ENCODE measurements at regions not wholly inside any gene's neighbourhood (a gene's known extent, or its start where the extent isn't known, plus 50 kb on each side); places are given as distances from the start of the nearest gene placed in this dataset.
"Not testable (repeated sequence)": the region's sequence is repeated elsewhere in the genome, so short reads cannot be mapped to it uniquely, and the experiment has no call there.

DNA sequence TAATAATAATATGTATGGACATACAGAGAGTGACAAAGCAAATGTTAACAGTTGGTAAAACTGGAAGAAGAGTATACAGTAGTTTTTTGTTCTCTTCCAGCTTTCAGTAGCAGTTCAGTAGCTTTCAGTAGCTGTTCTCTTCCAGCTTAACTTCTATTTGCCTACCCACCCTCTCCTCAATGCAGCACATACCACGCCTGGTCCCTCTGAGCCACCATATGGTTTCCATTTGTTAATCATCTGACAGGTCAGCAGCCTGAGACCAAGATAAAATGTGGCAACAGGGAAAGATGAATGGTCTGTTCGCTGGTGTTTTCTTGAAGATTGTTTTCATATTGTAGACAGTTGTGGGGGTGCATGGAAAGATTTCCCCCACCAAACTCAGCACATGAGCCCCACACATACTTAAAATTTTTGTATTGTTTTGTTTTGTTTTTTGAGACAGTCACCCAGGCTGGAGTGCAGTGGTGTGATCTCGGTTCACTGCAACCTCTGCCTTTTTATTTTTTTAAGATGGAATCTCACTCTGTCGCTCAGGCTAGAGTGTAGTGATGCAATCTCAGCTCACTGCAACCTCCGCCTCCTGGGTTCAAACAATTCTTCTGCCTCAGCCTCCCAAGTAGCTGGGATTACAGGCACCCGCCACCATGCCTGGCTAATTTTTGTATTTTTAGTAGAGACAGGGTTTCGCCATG, 56.8 kb downstream of the ATP6V0E2 start:
- DNase-seq (ENCODE audit: low spot score) = not testable (repeated sequence)

DNA sequence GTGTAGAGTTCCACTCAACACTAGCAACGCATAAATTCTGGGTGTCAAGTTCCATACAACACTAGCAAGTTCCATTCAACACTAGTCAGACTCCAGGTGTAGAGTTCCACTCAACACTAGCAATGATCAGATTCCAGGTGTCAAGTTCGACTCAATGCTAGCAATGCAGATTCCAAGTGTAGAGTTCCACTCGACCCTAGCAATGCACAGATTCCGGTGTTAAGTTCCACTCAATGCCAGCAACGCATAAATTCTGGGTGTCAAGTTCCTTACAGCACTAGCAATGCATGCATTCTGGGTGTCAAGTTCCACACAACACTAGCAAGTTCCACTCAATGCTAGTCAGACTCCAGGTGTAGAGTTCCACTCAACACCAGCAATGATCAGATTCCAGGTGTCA, 60.0 kb downstream of the ATP6V0E2 start:
- DNase-seq (ENCODE audit: low spot score) = not testable (repeated sequence)

DNA sequence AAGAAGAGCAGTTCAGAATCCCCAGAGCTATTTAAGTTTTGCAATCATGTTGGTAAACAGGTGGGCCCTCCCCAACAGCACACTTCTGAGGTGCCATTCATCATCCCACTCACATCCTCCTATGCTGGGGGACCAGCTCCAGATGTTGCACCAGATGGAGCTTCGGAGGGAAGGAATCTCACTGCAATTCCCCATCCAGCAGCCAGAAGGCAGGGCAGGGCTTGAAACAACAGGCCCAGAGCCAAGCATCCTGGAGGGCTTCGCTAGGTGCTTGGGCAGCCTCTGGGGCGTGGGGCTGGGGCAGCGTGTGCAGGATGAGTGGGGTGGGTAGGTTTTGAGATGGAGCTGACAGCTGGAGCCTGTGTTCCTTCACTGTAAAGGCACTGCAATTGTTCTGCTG, 73.6 kb downstream of the ATP6V0E2 start:
- not testable (repeated sequence) for DNase-seq (ENCODE audit: low spot score)

DNA sequence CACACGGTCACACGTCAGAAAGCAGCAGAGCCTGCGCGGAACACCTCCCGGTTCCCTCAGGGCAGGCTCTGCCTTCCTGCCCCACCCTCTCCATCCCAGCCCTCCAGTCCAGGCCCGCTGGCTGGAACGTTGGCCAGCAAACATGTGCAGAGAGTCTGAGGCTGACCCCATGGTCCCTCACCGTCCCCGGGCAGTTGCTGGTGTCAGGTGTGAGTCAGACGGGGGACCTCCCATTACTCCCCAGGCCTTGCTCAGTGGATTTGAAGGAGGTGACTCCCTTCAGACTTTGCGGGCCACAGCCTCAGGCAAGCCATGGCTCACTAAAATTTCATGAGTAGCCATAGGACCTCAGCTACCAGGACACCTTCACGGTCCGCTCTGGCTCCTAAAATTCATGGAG, 74.7 kb downstream of the ATP6V0E2 start:
- DNase-seq (ENCODE audit: low spot score) = not testable (repeated sequence)

DNA sequence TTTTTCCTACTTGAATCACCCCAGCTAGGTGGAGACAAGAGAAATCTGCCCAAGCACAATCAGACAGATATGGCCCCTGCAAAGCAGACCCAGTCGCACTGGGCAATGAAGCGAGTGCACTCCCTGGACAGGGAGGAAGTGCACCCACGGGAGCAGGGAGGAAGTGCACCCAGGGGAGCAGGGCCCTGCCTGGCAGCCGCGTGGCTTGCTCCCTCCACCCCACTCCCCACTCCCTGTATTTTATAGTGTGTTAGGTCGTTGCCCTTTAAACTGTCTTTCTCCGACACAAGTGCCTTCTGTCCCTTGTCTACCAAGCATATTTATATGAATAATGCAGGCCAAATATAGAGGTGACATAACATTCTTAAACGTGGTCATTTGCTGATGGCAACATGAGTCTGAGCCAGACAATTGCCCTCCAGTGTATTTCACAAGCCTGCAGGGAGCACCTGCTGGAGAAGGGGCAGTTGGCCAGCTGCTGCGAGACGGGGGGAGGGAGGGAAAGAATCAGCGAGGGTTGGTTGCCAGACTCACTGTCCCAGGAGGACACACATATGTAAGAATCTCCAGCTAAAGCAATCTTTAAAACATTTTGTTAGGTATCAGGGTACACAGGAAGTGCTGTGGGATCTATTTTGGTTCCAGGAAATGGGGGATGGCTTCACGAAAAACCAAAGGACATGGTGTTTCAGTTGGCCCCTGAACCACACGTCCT, 76.3 kb downstream of the ATP6V0E2 start:
- not testable (repeated sequence) for DNase-seq (ENCODE audit: low spot score)

DNA sequence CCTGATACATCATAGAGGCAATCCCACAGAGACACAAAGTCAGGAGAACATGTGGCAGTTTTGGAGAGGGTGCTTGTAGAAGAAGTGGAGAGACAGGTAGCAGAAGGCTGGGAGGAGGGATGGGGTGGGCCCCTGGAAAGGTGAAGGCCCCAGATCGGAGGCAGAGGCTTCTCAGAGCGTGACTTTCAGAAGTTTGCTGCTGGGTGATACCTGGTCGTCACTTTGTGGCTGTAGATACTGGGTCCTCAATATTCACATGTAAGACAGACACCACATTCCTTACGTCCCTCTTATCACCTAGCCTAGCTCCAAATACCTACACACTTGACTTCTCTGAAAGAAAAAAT, 76.8 kb downstream of the ATP6V0E2 start:
- not testable (repeated sequence) for DNase-seq (ENCODE audit: low spot score)

DNA sequence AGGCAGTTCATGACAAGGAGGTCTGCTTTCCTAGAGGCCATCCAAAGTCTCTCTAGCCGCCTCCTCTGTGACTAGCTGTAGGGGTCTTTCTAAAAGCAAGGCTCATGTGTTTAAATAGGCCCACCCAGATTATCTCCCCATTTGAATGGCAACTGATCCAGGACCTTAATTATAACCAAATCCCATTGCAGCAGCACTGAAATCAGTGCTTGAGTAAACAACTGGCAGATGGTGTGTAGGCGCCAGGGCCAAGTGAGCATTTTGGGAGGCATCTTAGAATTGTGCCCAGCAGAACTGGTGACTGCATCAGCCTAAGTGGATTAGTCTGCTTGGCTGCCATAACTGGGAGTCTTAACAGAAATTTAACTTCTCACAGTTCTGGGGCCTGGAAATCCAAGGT, 77.8 kb downstream of the ATP6V0E2 start:
- DNase-seq (ENCODE audit: low spot score) = not testable (repeated sequence)

DNA sequence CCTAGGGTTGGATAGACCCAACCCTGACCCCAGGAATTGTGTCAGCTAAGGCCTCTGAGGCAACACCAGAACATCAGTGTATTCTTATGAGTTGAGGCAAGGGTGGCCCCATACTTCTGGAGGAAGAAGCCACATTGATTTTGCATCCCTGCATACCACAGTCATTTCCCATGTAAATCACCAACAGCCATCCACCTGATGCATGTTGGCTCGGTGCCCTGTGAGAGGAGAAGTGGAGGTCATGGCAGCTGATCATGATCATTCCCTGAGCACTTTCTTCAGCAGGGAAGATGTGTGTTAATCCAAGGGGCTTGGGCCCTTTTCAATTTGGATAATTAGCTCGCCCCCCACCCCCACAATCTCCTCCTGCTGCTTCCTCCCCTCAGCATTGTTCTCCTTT, 85.1 kb downstream of the ATP6V0E2 start:
- DNase-seq (ENCODE audit: low spot score) = not testable (repeated sequence)

DNA sequence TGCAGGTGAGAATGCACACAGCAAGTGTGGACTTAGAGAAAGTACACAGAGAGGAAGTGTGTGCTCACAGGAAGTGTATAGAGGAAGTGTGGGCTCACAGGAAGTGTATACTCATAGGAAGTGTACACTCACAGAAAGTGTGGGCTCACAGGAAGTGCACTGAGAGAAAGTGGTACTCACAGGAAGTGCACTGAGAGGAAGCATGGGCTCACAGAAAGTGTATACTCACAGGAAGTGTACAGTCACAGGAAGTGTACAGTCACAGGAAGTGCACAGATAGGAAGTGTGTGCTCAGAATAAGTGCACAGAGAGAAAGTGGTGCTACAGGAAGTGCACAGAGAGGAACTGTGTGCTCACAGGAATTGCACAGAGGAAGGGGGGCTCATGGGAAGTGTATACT, 87.1 kb downstream of the ATP6V0E2 start:
- DNase-seq (ENCODE audit: low spot score) = not testable (repeated sequence)

DNA sequence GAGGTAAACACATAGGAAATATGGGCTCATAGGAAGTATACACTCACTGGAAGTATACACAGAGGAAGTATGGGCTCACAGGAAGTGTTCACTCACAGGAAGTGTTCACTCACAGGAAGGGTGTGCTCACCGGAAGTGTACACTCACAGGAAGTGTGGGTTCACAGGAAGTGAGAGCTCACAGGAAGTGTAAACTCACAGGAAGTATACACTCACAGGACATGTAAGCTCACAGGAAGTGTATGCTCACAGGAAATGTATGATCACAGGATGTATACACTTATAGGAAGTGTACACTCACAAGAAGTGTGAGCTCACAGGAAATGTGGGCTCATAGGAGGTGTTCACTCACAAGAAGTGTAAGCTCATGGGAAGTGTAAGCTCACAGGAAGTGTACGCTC, 88.1 kb downstream of the ATP6V0E2 start:
- DNase-seq (ENCODE audit: low spot score) = not testable (repeated sequence)

DNA sequence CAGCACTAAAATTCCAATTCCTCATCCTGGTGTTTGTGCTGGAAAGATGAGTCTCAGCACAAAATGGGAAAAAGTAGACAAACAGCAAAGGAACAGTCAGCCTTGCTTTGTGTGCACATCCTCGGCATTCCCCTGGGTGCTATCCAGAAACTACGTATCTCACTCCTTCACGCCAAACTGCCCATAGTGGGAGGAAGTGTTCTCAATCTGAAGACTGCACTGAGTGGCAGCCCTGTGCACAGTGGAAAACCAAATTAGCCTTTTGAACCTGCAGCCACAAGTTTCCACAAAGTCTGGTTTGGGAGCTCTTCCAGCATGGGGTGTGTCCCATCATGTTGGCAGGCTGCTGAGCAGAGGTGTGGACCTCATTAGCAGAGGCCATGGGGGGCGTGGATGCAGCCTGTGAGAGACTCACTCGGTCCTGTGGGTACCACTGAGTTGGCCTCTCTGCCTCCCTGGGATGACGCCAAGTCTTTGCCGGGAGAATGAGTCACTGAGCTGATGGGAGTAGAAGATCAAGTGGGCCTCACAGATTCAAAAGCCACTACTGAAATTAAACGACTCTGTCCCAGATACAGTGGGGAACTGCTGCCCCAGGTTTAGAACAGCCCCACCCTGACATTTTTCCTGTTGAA, 89.0 kb downstream of the ATP6V0E2 start:
- DNase-seq (ENCODE audit: low spot score) = not testable (repeated sequence)

DNA sequence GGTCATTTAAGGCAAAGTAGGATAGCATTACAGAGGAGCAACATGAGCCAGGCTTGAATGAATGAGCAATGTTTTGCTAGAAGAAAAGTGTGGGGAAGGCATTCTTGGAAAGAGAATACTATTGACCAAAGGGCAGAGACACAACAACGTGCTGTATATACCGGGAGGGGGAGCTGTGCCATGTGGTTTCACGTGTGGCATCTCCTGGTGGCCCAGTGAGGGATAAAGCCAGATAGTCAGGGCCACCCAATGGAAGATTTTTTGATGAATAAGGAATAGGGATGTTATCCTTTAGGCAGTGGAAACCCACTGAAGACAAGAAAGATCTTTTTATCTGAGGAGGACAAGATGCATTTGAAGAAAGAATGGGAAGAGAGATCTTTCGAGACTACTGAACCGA, 90.2 kb downstream of the ATP6V0E2 start:
- not testable (repeated sequence) for DNase-seq (ENCODE audit: low spot score)

DNA sequence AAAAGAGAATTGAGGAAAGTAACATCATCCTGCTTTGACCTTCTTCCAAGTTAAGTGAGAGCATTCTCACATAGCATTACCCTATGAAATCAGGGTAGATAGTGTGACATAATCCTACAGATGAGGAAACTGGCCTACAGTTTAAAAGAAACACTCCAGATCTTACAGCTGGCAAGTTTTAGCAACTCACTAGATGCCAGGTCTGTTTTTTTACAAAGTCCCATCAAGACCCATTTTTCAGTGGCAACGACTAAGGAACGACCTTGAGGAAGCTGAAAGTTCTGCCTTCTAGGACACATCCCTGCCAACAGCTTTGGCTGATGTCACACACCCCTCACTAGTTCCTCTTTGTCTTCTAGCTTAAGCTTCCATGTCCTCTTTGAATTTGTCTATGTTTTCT, 92.7 kb downstream of the ATP6V0E2 start:
- not testable (repeated sequence) for DNase-seq (ENCODE audit: low spot score)

DNA sequence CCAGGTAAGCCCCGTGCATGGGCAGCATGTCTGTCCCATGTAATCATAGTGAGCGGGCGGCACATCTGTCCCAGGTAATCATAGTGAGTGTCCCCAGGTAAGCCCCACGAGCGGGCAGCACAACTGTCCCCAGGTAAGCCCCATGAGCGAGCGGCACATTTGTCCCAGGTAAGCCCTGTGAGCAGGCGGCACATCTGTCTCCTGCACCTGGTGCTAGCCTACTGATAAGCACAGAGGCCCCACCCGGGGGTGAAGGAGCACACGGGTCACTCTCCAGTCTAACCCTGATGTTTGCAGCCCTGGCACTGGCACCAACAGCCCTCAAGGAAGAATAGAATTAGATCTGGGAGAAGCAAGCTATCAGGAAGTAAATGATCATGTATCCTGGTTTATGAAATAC, 99.2 kb downstream of the ATP6V0E2 start:
- DNase-seq (ENCODE audit: low spot score) = not testable (repeated sequence)

DNA sequence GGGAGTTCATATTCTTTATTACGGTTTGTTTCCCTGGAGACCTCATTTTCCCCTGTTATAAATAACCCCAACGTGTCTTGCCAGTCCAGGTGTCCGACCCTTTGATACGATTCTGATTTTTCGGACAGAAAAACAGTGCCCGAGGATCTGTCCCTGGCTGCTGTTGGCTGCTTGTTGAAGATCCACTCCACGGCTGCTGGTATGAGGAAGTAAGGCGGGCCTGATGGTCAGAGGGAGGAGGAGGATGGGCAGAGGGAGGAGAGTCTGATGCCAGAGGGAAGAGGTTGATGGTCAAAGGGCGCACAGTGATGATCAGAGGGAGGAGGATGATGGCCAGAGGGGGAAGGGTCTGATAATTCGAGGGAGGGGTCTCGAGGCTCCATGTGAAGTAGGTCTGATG, 99.9 kb downstream of the ATP6V0E2 start:
- DNase-seq (ENCODE audit: low spot score) = not testable (repeated sequence)

DNA sequence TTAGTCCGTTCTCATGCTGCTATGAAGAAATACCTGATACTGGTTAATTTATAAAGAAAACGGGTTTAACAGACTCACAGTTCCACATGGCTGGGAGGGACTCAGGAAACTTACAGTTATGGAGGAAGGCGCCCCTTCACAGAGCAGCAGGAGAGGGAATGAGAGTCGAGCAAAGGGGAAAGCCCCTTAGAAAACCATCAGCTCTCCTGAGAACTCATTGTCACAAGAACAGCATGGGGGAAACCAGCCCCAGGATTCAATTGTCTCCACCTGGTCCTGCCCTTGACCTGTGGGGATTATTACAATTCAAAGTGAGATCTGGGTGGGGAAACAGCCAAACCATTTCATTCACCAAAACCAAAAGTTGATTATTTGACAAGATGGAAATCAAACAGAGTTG, 101.8 kb downstream of the ATP6V0E2 start:
- DNase-seq (ENCODE audit: low spot score) = not testable (repeated sequence)

DNA sequence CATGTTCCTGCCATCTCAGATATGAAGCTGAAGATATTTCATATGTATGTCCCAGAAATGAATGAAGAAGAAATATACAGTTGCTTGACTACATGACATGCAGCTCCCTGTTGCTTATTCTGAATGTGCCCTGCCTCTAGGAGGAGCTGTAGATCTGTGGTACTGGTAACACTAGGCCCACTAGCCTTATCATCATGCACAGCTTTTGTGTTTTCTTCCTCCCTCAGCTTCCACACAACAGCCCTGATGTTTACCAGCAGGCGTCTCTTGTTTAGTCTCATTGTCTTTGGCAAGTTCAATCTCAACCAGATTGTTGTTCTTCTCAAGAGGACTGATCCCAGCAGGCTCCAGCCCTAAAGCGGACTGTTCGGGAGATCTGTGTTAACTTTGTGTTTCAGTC, 104.8 kb downstream of the ATP6V0E2 start:
- DNase-seq (ENCODE audit: low spot score) = not testable (repeated sequence)

DNA sequence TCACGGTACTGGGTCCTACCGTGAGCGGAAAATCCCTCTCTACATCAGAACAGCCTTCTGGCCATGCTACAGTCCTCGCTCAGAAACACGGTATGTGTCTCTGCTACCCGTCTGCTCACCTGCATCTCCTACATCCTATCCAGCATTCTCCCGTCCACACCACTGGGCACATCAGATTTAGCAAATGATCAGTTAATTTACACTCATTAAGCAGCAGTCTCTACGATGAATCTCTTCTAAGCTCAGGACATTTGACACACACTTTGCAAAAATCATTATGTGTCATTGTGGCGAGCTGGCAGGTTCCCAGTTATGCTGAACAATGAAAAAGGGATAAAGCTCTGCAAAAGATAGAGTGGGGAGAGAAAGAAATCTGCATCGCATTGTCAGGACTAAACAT, 105.2 kb downstream of the ATP6V0E2 start:
- DNase-seq (ENCODE audit: low spot score) = not testable (repeated sequence)

DNA sequence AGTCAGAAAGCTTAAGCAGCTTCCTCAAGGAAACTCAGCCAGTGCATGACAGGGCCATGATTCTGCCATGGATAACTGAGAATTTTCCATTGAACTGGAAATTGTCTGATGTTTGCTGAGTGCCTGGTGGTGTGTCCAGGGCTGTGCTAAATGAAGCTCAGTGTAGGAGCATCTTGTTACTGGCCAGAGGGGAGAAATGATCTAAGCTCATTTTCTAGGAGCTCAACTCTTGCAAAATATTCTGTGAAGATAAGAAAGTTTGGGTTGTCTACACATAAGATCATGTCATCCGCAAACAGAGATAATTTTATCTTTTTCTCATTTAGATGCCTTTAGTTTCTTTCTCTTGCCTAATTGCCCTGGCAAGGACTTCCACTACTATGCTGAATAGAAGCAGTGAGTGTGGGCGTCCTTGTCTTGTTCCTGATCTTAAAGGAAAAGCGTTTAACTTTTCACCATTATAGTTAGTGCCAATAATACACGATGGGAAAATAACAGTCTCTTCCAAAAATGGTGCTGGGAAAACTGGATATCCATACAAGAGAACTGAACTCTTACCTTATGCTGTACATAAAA, 108.9 kb downstream of the ATP6V0E2 start:
- DNase-seq (ENCODE audit: low spot score) = not testable (repeated sequence)

DNA sequence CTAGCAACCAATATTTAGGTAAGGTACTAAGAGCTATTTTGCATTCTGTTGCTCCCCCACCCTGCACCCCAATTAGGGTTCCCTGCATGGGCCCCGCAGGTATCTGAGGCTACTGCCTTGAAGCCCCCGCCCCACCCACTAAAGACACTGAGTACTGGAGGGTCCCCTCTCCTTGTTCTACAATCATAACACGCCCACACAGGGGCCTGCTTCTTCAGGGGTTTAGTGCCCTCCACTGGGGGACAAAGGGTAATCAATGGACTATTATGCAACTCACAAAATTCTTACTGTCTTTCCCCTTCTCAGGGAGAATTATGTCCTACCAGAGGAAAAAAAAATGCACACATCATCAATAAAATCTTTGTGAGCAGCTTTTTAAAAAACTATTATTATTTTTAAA, 113.1 kb downstream of the ATP6V0E2 start:
- not testable (repeated sequence) for DNase-seq (ENCODE audit: low spot score)

DNA sequence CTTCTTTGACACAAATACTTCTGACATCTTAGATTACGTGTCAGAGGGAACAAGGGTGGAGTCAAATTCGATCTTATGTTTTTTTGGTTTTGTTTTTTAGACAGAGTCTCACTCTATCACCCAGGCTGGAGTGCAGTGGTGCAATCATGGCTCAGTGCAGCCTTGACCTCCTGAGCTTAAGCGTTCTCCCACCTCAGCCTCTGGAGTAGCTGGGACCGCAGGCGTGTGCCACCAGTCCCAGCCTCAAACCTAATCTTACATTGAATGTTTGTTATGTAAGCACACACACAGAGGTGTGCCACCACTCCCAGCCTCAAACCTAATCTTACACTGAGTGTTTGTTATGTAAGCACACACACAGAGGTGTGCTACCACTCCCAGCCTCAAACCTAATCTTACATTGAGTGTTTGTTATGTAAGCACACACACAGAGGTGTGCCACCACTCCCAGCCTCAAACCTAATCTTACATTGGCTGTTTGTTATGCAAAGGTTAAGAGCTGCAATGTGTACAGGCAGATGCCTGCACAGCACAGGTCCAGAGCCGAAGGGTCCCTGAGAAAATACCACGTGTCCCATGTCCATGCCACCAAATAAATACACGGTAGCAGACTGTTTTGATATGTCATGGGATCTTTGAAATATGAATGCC, 118.0 kb downstream of the ATP6V0E2 start:
- not testable (repeated sequence) for DNase-seq (ENCODE audit: low spot score)

DNA sequence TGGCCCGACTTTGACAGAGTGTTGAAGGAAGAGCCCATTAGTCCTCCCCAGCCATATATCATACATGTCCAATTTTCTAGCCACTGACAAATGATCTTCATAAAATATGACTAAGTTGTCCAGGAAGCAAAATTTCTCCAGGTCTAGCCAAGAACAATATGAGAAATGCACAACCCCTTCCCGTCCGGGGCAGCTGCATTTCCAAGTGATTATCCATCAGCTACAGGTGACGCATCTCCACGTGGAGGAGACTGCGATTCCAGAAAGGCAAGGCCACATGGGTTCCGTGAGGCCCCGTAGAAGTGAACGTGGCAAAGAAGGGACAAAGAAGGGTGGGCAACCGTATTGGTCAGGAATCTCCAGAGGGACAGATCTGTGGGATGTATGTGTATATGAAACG, 118.6 kb downstream of the ATP6V0E2 start:
- DNase-seq (ENCODE audit: low spot score) = not testable (repeated sequence)

All from LoVo (cell line).